NCI-H1436 treated with DMSO at 0.1 percent for 48 hours (cell line): ENCODE measurements at regions not wholly inside any gene's neighbourhood (a gene's known extent, or its start where the extent isn't known, plus 50 kb on each side); places are given as distances from the start of the nearest gene placed in this dataset.
"Not testable (repeated sequence)": the region's sequence is repeated elsewhere in the genome, so short reads cannot be mapped to it uniquely, and the experiment has no call there.

Source experiments
- DNase-seq: peaks from one replicate; lab custom pipeline; 2025; lab: John Stamatoyannopoulos, UW

DNA sequence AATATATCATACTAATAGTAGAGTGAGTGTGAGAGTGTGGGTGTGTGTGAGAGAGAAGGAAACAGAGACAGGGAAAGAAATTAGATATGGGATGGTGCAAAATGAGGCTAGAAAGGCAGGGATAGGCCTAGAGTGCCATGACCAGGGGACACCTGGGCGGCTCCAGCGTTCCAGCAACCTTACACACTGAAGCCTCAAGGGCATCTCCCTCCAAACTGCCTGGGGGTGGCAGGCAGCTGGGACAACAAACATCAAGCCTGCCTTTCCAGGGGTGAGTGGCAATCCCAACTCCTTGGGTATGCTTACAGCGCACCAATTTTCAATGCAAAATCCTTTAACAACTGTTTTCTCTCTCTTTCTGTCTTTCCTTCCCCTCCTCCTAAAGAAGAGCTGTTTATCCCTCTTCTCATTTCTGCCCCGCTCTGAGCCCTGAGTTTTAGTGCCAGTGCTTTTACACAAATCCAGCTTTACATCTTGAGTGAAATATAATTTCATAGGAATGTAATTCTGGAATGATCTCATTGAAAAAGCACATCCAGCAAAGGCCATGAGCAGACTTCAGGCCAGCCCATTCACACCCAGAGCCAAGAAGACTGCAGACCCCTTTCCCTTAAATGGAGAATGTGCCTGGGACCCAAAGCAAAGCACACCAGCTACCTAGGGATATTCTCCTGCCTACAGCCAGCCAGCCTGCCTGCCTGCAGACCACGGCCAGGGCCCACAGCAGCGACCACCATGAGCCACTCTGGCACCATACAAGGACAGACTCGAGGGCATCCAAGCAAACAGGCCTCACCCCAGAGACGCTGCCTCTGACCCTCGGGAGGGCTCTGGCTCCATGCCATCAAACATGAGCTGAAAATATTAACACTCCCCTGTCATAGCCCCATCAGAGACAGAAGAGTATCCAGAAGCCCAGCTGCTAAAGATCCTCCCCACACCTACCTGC is 90.3 kb downstream of the RPL27A start:
- no peak for DNase-seq

- no peak for DNase-seq
Measured at GRCh38 chr11:8773916-8774539, 91.4 kb downstream of the RPL27A start.

GRCh38 chr11:8774916-8775315 is 92.3 kb downstream of the RPL27A start:
- DNase-seq = not testable (repeated sequence)

GRCh38 chr11:8775332-8775731 is 92.7 kb downstream of the RPL27A start:
- DNase-seq = no peak

GRCh38 chr11:8775734-8776133 is 93.1 kb downstream of the RPL27A start:
- DNase-seq = no peak

DNA sequence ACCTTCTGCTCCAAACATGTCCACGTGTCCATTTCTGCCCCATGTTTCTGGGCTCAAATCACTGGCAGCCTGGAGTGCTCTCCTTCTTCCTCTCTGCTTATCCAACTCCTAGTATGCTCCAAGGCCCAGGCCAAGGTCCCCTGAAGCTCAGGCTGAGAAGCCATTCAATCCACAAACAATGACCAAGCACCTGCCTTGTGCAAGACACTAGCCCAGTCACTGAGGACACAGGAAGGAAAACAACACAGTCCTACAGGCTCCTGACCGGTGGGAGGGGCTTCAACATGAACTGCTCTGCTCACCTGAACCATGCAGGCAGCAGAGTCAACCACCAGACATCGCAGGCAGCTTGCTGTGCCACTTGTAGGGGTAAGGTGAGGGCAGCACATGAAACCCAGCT is 93.6 kb downstream of the RPL27A start:
- no peak for DNase-seq

DNA sequence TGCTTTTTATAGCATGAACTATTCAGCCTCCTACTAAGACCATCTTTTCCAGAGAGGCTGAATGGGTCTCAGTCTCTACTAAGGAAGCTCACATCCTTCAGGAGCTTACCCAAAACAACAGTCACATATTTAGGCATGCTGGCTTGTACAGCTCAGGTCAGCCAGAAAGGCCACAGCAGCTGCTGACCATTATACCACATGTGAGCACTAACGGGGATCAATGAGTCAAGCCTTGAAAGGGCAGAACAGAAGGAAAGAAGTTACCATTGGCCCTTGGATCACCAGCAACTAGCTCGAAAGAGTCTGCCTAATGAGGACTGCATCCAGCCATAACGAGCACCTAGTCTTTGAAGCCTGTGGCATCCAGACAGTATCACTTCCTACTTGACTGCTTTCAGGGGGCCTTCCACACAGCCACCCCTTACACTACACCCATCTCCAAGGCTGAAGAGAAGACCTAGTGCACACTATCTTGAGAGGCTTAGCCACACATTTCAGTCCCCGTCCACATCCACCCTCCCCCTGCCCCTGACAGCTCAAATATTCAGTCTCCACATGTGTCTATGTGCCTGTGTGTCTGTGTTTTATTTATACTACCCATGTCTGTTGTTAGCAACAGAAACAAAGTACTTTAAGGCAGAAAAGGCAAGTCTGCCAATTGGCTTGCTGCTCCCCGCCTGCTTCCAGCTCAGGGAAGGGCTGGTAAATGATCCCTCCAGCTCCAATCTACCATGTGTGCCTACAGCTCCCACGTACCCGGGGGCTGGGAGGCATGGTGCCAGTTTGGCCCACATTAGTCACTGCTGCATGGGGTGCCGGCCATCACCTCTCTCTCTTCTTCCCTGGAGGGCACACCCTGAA is 95.5 kb downstream of the RPL27A start:
- DNase-seq = no peak

DNA sequence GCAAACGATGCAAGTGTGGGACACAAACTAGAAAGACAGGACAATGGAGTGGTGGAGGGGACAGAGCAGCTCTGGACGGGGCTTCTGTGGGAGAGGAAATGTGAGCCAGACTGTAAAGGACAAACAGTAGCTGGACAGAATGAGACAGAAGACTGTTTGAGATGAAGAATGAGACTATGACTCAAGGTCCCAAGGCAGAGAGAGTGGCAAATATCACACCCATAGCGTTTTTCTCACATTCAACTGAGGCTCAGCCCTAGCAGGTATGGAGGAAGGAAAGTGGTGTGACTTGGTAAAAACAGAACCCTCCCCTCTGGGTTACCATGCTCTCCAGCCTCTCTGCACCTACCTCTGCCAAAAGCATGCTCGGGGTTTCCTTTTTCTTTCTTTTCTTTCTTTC is 96.5 kb downstream of the RPL27A start:
- DNase-seq = no peak

- DNase-seq = no peak
Measured at GRCh38 chr11:8779732-8780131, 97.1 kb downstream of the RPL27A start.

- DNase-seq = no peak
Measured at GRCh38 chr11:8784954-8785353, 102.4 kb downstream of the RPL27A start.

GRCh38 chr11:8785457-8785856 is 102.9 kb downstream of the RPL27A start:
- DNase-seq = no peak

DNA sequence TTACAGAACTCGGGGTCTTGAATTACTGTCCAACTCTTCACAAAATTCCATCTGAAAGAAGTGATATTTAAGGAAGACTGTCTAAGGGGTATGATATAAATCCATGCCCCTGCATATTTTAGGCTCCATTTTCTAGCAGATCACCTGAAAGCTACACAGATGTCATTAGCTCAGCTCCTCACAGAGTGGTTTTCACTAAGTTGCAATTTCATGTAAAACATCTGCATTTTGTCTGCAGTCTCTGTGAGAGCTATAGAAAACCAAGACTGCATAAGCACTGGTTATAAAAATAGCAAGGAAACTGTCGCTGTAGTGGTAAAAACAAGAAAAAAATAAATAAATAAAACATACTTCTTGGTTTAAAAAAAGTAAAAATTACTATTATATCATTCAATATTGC is 103.4 kb downstream of the RPL27A start:
- DNase-seq = no peak

DNA sequence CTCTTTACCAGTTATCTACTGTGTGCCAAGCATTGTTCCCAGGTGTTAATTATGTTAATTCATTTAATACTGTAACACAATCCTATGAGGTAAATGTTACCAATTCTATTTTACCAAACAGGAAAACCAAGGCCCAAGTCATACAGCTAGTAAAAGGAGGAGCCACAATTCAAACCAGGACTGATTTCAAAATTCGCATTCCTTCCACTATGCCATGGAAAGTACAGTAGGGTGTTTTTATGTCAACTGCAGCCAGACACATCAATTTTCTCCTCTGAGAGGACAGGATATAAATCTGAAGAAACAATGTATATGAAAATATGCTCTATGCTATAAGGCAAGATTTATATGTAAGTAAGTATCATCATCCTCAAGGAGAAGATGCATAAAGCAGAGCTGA is 104.3 kb downstream of the RPL27A start:
- no peak for DNase-seq

- DNase-seq = no peak
Measured at GRCh38 chr11:8787372-8787771, 104.8 kb downstream of the RPL27A start.

DNA sequence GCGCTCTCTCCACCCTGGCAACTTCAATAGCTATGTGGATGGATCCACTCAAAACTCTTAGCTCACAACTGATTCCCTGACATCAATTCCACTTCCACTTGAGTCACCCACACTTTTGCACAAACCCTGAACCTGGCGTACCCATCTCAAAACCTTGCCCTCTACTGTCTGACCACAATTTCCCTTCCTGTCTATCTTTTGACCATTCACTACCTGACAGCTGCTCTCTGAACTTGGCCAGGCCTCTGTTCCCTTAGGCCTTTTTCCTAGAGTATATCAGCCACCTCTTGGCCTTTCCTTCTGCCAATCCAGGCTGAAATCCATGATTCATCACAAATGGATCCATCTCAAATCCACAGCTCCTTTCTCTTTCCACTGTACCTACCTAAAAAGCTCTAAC is 106.0 kb downstream of the RPL27A start:
- no peak for DNase-seq

DNA sequence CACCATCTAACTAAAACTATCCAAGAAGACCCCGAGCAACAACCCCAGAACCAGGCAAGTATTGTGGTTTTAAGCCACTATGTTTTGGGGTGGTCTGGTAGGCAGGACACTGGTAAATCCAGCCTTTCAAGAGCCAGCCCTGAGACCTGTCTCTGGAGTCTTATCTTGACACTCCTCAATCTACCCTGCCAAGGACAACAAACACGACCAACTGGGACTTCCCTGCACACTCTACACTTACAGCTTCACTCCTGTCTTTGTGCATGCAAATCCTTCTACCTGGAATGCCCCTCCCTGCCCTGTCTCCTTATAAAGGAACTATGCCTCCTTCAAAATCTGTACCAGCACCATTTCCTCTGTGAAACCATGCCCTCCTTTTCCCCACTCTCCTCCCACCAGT is 107.3 kb downstream of the RPL27A start:
- no peak for DNase-seq

DNA sequence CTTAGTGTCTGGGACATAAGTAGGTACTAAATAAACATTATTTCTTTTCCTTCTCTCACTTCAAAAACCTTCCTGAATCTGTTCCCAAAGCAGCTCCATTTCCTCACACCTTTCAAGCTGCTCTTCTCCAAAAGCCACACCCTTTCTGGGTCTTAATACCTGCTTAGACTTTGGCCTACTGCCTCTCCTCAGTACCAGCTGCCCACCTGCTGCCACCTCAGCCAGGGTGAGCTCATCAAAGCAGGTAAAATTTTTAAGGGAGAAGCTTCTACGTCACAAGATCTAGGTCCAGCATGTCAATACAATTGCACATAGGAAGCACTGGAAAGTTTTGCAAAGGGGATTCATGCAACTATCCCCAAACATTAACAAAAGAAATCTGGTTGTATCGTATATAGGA is 108.4 kb downstream of the RPL27A start:
- no peak for DNase-seq

DNA sequence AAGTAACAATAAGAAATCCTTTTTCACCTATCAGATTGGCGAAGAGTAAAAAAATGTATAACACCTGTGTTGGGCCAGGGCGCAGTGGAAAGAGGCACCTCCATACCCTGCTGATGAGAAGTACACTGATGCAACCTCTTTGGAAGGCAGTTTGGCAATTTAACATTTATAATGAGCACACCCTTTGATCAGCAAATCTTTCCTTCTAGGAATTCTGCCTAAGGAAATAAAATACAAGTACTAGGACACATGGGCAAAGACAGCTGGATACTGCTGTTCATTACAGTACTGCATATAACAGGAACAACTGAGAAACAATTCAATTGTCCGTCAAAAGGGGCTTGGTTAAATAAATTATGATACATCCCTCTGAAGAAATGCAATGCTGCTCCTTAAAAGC is 110.1 kb downstream of the RPL27A start:
- DNase-seq = no peak

DNA sequence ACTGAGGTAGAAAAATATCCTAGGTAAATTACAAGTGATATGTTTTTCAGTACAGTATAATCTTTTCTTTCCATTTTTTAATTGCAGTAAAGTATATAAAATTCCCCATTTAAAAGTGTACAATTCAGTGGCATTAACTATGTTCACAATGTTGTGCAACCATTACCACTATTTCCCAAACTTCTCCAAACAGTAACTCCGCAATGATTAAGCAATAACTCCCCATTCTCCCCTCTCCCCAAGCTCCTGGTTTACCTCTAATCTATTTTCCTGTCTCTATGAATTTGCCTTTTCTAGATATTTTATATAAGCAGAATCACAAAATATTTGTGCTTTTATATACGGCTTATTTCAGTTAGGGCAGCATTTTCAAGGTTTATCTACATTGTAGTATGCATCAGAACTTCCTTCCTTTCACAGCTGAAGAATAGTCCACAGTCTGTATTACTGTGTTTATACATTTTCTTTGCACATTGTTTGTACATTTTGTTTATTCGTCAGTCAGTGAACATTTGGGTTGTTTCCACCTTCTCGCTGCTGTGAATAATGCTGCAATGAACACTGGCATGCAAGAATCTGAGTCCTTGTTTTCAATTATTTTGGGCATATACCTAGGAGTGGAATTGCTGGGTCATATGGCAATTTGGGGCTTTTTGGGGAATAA is 110.7 kb downstream of the RPL27A start:
- DNase-seq = no peak

- DNase-seq = no peak
Measured at GRCh38 chr11:8794126-8794525, 111.5 kb downstream of the RPL27A start.

DNA sequence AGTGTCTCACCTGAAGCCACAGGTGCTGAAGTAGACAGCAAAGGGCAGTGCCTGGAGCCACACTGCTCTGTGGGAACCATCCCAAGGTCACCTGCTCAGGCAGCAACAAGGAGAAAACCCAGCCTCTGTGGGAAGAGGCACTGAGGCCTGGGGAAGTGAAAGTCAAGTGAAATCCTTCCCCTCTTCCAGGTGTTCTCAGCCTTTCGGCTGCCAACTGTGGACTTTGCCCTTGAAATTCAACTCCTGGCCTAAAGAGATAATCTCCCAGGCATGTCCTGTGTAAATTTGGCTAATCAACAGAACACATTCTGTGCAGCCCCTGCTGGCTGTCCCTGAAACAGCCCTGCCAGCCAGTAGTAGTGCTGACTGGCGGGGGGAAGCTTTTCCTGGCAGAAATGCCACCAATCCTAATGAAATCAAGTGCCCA is 112.1 kb downstream of the RPL27A start:
- DNase-seq = no peak

DNA sequence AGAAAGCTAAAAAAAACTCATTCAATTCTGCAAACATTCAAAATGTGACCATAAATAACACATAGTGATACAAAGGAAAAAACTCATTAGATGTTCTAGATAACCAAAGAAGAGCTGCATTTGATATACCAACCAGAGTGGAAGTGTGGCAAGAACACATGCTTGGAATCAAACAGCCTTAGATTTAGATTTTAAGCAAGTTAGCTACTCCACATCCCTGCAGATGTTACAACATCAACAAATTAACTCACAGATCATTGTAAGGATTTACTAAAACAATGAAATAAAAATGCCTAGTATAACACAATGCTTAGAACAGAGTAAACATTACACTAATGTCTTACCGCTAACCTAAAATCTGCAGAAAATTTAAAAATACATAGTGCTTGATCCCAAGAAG is 114.0 kb upstream of the AKIP1 start:
- DNase-seq = no peak
